ENCODE measurements at regions not wholly inside any gene's neighbourhood (a gene's known extent, or its start where the extent isn't known, plus 50 kb on each side); places are given as distances from the start of the nearest gene placed in this dataset.
"Not testable (repeated sequence)": the region's sequence is repeated elsewhere in the genome, so short reads cannot be mapped to it uniquely, and the experiment has no call there.

- DNase-seq (ENCODE audit: low spot score) (no peak), ATAC-seq (no peak)
- intact Hi-C loops (cut with DNase I): no loop called here
These were observed 209.2 kb upstream of the DCC start for GRCh38 chr18:52130624-52131301.

- ATAC-seq: no peak
- no peak for DNase-seq (ENCODE audit: low spot score)
- intact Hi-C loops (cut with DNase I): no loop called here
These were observed 208.2 kb upstream of the DCC start for GRCh38 chr18:52131845-52132244.

GRCh38 chr18:52136532-52136931 lies 203.5 kb upstream of the DCC start:
- ATAC-seq: no peak
- DNase-seq (ENCODE audit: low spot score): no peak
- intact Hi-C loops (cut with DNase I): no loop called here

- intact Hi-C loops (cut with DNase I): no loop called here
- ATAC-seq: no peak
- DNase-seq (ENCODE audit: low spot score): no peak
These were observed 199.0 kb upstream of the DCC start for GRCh38 chr18:52140986-52141385.

- ATAC-seq: no peak
These were observed 189.9 kb upstream of the DCC start for GRCh38 chr18:52150050-52150449.

GRCh38 chr18:52152036-52152435 lies 188.0 kb upstream of the DCC start:
- ATAC-seq (no peak), DNase-seq (ENCODE audit: low spot score) (no peak)
- intact Hi-C loops (cut with DNase I): no loop called here

More at GRCh38 chr18:52150050-52150449, 189.9 kb upstream of the DCC start:
- intact Hi-C loops (cut with DNase I): no loop called here
- DNase-seq (ENCODE audit: low spot score): no peak

- ATAC-seq (no peak), DNase-seq (ENCODE audit: low spot score) (no peak)
- intact Hi-C loops (cut with DNase I): no loop called here
These were observed 183.8 kb upstream of the DCC start for GRCh38 chr18:52156166-52156565.

- DNase-seq (ENCODE audit: low spot score) (no peak), ATAC-seq (no peak)
- intact Hi-C loops (cut with DNase I): no loop called here
These were observed 179.4 kb upstream of the DCC start for GRCh38 chr18:52160636-52161035.

GRCh38 chr18:52163478-52163877 lies 176.5 kb upstream of the DCC start:
- no peak for DNase-seq (ENCODE audit: low spot score)
- intact Hi-C loops (cut with DNase I): no loop called here
- no peak for ATAC-seq

- DNase-seq (ENCODE audit: low spot score); intact Hi-C loops (cut with DNase I); ATAC-seq: not testable (repeated sequence)
These were observed 171.9 kb upstream of the DCC start for GRCh38 chr18:52168131-52168530.

GRCh38 chr18:52174220-52174619 lies 165.8 kb upstream of the DCC start:
- DNase-seq (ENCODE audit: low spot score): no peak
- intact Hi-C loops (cut with DNase I): no loop called here
- no peak for ATAC-seq

- DNase-seq (ENCODE audit: low spot score) (no peak), ATAC-seq (no peak)
- intact Hi-C loops (cut with DNase I): no loop called here
These were observed 164.6 kb upstream of the DCC start for GRCh38 chr18:52175406-52175805.

- no peak for DNase-seq (ENCODE audit: low spot score)
- ATAC-seq: no peak
- intact Hi-C loops (cut with DNase I): no loop called here
These were observed 156.9 kb upstream of the DCC start for GRCh38 chr18:52183107-52183506.

GRCh38 chr18:52190195-52190594 lies 149.8 kb upstream of the DCC start:
- intact Hi-C loops (cut with DNase I): no loop called here
- ATAC-seq (no peak), DNase-seq (ENCODE audit: low spot score) (no peak)

- ATAC-seq: no peak
- DNase-seq (ENCODE audit: low spot score): no peak
- intact Hi-C loops (cut with DNase I): no loop called here
These were observed 149.4 kb upstream of the DCC start for GRCh38 chr18:52190631-52191030.

- DNase-seq (ENCODE audit: low spot score): no peak
- no peak for ATAC-seq
- intact Hi-C loops (cut with DNase I): no loop called here
These were observed 139.6 kb upstream of the DCC start for GRCh38 chr18:52200406-52200805.

GRCh38 chr18:52200921-52201663 lies 138.9 kb upstream of the DCC start:
- ATAC-seq (no peak), DNase-seq (ENCODE audit: low spot score) (no peak)
- intact Hi-C loops (cut with DNase I): no loop called here

- ATAC-seq: no peak
- no peak for DNase-seq (ENCODE audit: low spot score)
- intact Hi-C loops (cut with DNase I): no loop called here
These were observed 131.4 kb upstream of the DCC start for GRCh38 chr18:52208646-52209045.

GRCh38 chr18:52216109-52216508 lies 123.9 kb upstream of the DCC start:
- ATAC-seq: no peak
- intact Hi-C loops (cut with DNase I): no loop called here
- no peak for DNase-seq (ENCODE audit: low spot score)

- intact Hi-C loops (cut with DNase I): no loop called here
- ATAC-seq (no peak), DNase-seq (ENCODE audit: low spot score) (no peak)
These were observed 123.3 kb upstream of the DCC start for GRCh38 chr18:52216666-52217065.

- ATAC-seq: no peak
These were observed 120.9 kb upstream of the DCC start for GRCh38 chr18:52219102-52219501.

More at GRCh38 chr18:52219102-52219501, 120.9 kb upstream of the DCC start:
- intact Hi-C loops (cut with DNase I): no loop called here
- no peak for DNase-seq (ENCODE audit: low spot score)
